PC-9 (cell line): ENCODE measurements at regions not wholly inside any gene's neighbourhood (a gene's known extent, or its start where the extent isn't known, plus 50 kb on each side); places are given as distances from the start of the nearest gene placed in this dataset.

Source experiments
- EZH2 ChIP-seq: fragments of 200-600 bp; sonication (generic); IDR thresholded peaks from 2 replicates; pipeline ENCODE4 v1.8.0; 2017; ENCODE audit warnings: antibody characterized with exemption, low read depth
- TF ChIP-seq, protein P1 (sequence below): fragments of 200-600 bp; sonication (generic); conservative IDR thresholded peaks from 2 replicates; pipeline ENCODE4 v1.6.1; 2017; ENCODE audit warnings: mixed run types, antibody characterized with exemption, mild to moderate bottlenecking, moderate library complexity

DNA sequence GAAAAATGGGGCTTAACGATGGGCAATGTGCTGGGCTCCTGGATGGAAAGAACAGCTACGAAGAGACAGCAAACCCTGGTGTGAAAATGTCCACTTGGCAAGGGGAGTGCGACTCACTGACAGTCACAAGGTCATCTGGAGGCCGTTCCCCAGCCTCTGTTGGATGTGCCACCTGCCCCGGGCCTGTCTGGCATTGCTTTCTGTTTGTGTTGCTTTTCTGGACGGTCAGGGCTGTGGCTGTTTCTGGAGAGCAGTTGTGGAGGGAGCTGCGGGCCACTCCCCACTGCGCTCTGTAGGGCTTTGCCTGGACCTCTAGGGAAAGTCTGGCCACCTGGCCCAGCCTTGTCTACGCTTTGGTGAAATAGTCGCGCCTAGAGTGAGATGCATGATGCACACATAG is 185.3 kb downstream of the IRX1 start:
- TF ChIP-seq, protein P1, sequence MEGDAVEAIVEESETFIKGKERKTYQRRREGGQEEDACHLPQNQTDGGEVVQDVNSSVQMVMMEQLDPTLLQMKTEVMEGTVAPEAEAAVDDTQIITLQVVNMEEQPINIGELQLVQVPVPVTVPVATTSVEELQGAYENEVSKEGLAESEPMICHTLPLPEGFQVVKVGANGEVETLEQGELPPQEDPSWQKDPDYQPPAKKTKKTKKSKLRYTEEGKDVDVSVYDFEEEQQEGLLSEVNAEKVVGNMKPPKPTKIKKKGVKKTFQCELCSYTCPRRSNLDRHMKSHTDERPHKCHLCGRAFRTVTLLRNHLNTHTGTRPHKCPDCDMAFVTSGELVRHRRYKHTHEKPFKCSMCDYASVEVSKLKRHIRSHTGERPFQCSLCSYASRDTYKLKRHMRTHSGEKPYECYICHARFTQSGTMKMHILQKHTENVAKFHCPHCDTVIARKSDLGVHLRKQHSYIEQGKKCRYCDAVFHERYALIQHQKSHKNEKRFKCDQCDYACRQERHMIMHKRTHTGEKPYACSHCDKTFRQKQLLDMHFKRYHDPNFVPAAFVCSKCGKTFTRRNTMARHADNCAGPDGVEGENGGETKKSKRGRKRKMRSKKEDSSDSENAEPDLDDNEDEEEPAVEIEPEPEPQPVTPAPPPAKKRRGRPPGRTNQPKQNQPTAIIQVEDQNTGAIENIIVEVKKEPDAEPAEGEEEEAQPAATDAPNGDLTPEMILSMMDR: no peak
- TF ChIP-seq EZH2: no peak
